Activated T-helper 17 cell treated with anti-CD3 and anti-CD28 coated beads, Interleukin-2, amount 50 U/mL, for 72 hours (primary cell): ENCODE measurements at regions not wholly inside any gene's neighbourhood (a gene's known extent, or its start where the extent isn't known, plus 50 kb on each side); places are given as distances from the start of the nearest gene placed in this dataset.

Experiments used
- ATAC-seq: fragments of 150-1000 bp; cut with Tn5 transposase; replicated peaks from 2 replicates; pipeline ENCODE4 v1.10.0; 2021; ENCODE audit warnings: mild to moderate bottlenecking, moderate library complexity
- H3K27ac Mint-ChIP-seq: one replicate; pipeline ENCODE4 v1.8.0; 2022; ENCODE audit warnings: mixed read lengths
- H3K27me3 Mint-ChIP-seq: one replicate; pipeline ENCODE4 v1.8.0; 2022; ENCODE audit warnings: mixed read lengths
- H3K36me3 Mint-ChIP-seq: one replicate; pipeline ENCODE4 v1.8.0; 2022; ENCODE audit warnings: low read depth, mild to moderate bottlenecking, mixed read lengths
- H3K4me1 Mint-ChIP-seq: one replicate; pipeline ENCODE4 v1.8.0; 2022; ENCODE audit warnings: mixed read lengths
- H3K4me3 Mint-ChIP-seq: one replicate; pipeline ENCODE4 v1.8.0; 2022; ENCODE audit warnings: mild to moderate bottlenecking, mixed read lengths
- H3K9me3 Mint-ChIP-seq: one replicate; pipeline ENCODE4 v1.8.0; 2022; ENCODE audit warnings: mixed read lengths

DNA sequence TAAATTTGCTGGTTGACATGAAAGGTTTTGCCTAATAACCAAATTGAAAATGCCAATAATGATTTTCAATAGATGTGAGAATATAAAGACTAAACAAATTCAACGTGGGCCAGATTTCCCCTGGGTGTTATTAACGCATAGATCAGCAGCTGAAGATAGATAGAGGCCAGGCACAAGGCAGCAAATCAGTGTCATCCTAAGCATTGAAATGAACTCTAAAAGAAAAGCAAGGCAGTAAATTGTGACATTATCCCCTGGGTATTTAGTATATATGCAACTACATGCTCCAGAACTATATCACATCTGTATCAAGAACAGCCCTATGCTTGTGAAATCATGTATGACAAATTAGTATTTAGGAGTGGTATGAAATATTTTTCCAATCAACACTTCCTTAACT lies 167.1 kb upstream of the EPHA3 start:
- no peaks in the 10 kb centered on the region for H3K27me3 Mint-ChIP-seq
- no peaks in the 10 kb centered on the region for H3K36me3 Mint-ChIP-seq
- no peak overlapping the region for H3K4me3 Mint-ChIP-seq
- no peaks in the 10 kb centered on the region for H3K4me1 Mint-ChIP-seq
- no peak overlapping the region for H3K27ac Mint-ChIP-seq
- no peak for ATAC-seq
- no peaks in the 10 kb centered on the region for H3K9me3 Mint-ChIP-seq

DNA sequence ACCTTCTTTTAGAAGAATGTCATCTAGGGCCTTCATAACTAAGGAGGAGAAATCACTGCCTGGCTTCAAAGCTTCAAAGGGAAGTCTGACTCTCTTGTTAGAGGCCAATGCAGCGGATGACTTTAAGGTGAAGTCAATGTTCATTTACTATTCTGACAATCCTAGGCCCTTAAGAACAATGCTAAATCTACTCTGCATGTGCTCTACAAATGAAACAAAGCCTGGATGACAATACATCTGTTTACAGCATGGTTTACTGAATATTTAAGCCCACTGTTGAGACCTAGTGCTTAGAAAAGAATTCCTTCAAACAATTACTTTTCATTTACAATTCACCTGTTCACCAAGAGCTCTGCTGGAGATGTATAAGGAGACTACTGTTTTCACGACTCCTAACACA lies 160.4 kb upstream of the EPHA3 start:
- Mint-ChIP-seq H3K36me3 (no peaks in the 10 kb centered on the region), H3K27ac (no peak overlapping the region), H3K4me1 (no peaks in the 10 kb centered on the region), H3K9me3 (peaks cover 8% of the 10 kb centered on the region), H3K4me3 (no peak overlapping the region), H3K27me3 (no peaks in the 10 kb centered on the region)
- no peak for ATAC-seq

DNA sequence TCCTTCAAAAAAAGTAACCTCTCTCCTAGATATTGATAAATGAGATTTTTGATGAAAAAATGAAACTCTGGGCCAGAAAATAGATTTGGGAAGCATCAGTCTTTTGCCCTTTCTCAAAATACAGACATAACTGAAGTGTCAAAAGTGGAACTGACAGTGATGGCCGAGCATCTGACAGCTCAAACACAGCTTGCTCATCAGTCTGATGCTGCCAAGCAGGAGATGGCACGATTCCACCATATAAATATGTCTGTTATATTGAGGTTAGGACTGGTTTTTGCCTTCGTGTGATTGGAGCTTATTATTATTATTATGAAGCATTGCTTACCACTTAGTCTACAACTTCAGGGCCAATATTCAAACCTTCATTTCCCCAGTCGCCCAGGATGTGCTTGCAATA lies 152.6 kb upstream of the EPHA3 start:
- H3K27me3 Mint-ChIP-seq, result peaks cover under 1% of the 10 kb centered on the region
- H3K4me3 Mint-ChIP-seq, result no peak overlapping the region
- H3K4me1 Mint-ChIP-seq, result no peaks in the 10 kb centered on the region
- no peak overlapping the region for H3K27ac Mint-ChIP-seq
- no peaks in the 10 kb centered on the region for H3K9me3 Mint-ChIP-seq
- no peak for ATAC-seq
- H3K36me3 Mint-ChIP-seq, result no peaks in the 10 kb centered on the region

DNA sequence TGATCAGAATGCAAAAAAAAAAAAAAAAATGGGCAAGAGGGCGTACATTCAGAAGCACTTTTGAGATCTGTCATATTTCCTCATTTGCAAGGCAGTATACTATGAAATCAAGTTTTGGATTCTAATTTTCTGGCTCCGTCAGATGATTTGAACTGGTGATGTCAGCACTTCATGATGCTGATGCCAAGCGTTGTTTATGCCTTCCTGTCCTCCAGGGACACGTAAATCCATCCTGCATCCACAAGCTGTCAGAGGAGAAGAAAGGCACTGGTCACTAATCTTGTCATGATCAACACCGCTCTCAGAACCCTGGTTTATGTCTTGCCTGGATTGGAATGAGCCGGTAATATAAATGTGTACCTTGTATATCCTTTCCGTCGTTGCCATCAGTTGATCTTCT lies 152.1 kb upstream of the EPHA3 start:
- H3K27ac Mint-ChIP-seq, result no peak overlapping the region
- peaks cover 3% of the 10 kb centered on the region for H3K27me3 Mint-ChIP-seq
- no peaks in the 10 kb centered on the region for H3K36me3 Mint-ChIP-seq
- H3K9me3 Mint-ChIP-seq, result peaks cover 4% of the 10 kb centered on the region
- no peak overlapping the region for H3K4me3 Mint-ChIP-seq
- no peak for ATAC-seq
- no peaks in the 10 kb centered on the region for H3K4me1 Mint-ChIP-seq

DNA sequence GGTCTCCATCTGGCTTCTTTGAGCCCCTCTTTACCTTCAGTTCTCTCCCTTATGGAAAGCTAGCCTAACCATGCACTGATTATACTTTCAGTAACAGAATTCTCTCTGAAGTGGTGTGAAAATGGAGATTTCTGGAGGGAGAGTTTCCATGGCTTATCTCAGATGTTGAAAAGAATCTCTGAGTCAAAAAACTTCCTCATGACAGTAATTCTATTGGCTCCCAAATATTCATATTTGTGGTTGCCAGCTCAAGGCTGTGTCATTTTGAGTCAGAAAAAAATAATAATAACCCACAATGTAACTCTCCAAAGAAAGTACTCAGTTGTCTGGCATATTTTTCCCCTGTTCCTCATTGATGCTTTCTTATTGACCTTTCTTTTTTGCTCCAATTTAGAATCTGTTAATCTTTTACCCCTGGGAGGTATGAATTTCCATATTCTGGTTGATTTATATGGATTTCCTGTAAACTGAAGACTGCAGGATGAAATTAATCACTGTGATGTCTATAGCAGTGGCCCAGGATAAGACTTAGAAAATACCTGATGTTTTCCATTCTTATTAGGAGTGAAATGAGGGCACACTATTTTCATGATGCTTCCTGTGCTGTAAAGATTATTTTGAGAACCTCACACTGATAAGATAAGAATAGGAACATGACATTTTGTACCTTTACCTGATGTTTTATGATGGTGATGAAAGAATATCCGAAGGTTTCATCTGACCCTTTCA lies 149.5 kb upstream of the EPHA3 start:
- Mint-ChIP-seq H3K27ac (no peak overlapping the region), H3K36me3 (no peaks in the 10 kb centered on the region), H3K27me3 (peaks cover 3% of the 10 kb centered on the region), H3K4me3 (no peak overlapping the region), H3K9me3 (peaks cover 7% of the 10 kb centered on the region), H3K4me1 (no peaks in the 10 kb centered on the region)
- ATAC-seq, result no peak

DNA sequence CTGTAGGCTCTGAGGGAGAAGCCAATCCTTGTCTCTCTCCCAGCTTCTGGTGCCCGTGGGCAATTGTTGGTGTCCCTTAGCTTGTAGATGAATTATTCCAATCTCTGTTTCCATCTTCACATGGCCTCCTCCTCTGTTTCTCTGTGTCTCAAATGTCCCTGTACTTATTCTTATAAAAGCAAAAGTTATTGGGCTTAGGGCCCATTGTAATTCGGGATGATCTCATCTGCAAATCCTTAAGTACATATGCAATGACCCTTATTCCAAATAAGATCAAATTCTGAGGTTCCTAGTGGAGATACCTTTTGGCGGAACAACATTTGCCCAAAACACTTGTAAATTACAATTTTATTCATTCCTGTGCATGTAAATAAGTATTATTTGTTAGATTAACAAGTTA lies 147.4 kb upstream of the EPHA3 start:
- Mint-ChIP-seq H3K4me1 (no peaks in the 10 kb centered on the region), H3K36me3 (no peaks in the 10 kb centered on the region), H3K27ac (no peak overlapping the region), H3K9me3 (peaks cover 13% of the 10 kb centered on the region), H3K4me3 (no peak overlapping the region), H3K27me3 (peaks cover 3% of the 10 kb centered on the region)
- no peak for ATAC-seq

DNA sequence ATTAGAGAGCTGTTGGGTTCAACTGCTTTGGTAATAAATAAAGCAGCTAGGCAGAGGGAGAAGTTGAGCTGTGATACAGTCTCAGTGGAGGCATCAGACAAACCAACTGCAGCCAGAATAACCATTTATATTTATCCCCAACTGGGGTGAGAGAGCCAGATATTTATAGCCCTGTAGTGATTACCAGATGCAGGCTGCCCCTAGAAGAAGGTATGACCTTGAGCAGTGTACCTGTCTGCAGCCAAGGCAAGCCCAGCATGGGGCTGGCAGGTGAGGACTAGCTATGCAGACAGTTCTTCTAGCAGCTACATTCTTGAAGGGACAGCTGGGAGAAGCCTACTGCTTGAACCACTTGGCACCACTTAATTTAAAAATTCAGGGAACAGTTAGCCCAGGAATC lies 144.4 kb upstream of the EPHA3 start:
- Mint-ChIP-seq H3K27ac (no peak overlapping the region), H3K4me1 (no peaks in the 10 kb centered on the region), H3K9me3 (peaks cover 13% of the 10 kb centered on the region), H3K4me3 (no peak overlapping the region), H3K27me3 (peaks cover 3% of the 10 kb centered on the region), H3K36me3 (no peaks in the 10 kb centered on the region)
- ATAC-seq, result no peak

DNA sequence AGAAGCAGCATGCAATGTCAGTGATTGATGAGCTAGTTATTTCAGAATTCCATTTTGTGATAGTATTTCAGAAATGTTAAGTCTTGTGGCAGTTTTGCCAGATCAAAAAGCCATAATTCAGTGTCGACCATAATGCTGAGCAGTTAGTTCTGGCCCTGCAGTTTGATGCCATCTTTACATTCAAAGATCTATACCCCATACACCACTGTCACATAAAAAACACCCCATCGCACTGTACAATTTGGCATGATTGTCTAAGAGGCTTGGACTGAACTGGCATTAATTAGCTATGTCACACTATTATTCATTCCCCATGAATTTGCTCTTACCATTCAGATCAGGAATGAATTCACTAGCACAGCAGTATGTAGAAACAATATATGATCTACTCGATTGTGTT lies 127.7 kb upstream of the EPHA3 start:
- no peaks in the 10 kb centered on the region for H3K27me3 Mint-ChIP-seq
- H3K4me3 Mint-ChIP-seq, result no peak overlapping the region
- H3K4me1 Mint-ChIP-seq, result no peaks in the 10 kb centered on the region
- ATAC-seq, result no peak
- H3K9me3 Mint-ChIP-seq, result peaks cover 6% of the 10 kb centered on the region
- H3K36me3 Mint-ChIP-seq, result no peaks in the 10 kb centered on the region
- H3K27ac Mint-ChIP-seq, result no peak overlapping the region

DNA sequence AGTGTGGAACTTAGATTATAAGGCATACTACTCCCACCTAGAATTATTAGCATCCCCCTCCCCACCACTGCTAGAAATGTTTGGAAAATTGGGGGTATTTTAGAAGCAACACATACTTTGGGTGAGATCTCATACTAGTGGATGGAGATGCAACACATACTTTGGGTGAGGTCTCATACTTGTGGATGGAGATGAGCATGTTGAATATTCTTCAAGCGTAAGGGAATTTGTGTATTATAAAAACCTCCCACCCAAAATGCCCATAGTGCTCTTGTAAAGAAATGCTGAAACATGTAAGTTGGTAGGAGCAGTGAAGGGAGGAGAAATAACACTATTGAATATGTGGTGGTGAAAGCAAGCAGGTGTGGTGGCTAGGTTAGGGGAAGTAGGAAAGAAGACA lies 124.0 kb upstream of the EPHA3 start:
- H3K4me1 Mint-ChIP-seq, result no peaks in the 10 kb centered on the region
- no peak overlapping the region for H3K27ac Mint-ChIP-seq
- H3K36me3 Mint-ChIP-seq, result no peaks in the 10 kb centered on the region
- H3K9me3 Mint-ChIP-seq, result peaks cover 4% of the 10 kb centered on the region
- no peaks in the 10 kb centered on the region for H3K27me3 Mint-ChIP-seq
- ATAC-seq, result no peak
- H3K4me3 Mint-ChIP-seq, result no peak overlapping the region

DNA sequence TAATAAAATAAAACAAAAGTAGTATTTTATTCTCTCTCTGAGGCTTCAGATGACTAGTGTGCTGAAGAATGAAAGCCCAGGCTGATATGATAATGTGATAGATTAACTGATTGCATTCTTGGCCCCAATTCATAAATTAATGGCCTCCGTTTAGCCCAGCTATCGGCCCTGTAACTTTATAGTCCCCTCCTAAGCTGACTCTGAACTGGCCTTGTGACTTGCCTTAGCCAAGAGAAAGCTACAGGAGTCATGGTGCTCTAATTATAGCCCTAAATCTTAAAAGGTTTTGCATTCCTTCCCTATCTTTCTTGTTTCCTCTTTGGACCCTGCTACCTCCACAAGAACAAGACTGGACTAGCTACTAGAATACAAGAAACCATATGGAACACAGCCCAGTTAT lies 123.2 kb upstream of the EPHA3 start:
- no peak for ATAC-seq
- H3K27me3 Mint-ChIP-seq, result no peaks in the 10 kb centered on the region
- no peak overlapping the region for H3K27ac Mint-ChIP-seq
- H3K4me3 Mint-ChIP-seq, result no peak overlapping the region
- no peaks in the 10 kb centered on the region for H3K36me3 Mint-ChIP-seq
- no peaks in the 10 kb centered on the region for H3K4me1 Mint-ChIP-seq
- peaks cover 4% of the 10 kb centered on the region for H3K9me3 Mint-ChIP-seq

DNA sequence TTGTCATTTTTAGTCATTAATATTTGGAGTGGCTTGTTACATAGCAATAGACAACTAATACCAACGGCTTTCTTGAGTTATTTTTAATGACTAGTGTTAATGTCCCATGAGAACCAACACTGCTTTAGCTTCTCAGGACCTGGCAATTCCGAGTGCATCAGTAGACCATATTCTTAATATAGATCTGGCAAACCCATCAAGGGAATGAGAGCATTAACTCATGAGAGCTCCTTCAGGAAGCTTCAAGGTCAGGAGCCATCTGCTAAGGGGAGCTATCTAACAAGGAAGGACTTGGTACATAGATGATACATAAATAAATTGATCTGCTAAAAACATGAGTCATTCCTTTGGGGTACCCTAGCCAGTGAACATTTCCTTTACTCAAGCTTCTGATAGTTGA lies 122.6 kb upstream of the EPHA3 start:
- no peak overlapping the region for H3K4me3 Mint-ChIP-seq
- no peaks in the 10 kb centered on the region for H3K27me3 Mint-ChIP-seq
- peaks cover 4% of the 10 kb centered on the region for H3K9me3 Mint-ChIP-seq
- H3K36me3 Mint-ChIP-seq, result no peaks in the 10 kb centered on the region
- ATAC-seq, result no peak
- no peaks in the 10 kb centered on the region for H3K4me1 Mint-ChIP-seq
- H3K27ac Mint-ChIP-seq, result no peak overlapping the region

DNA sequence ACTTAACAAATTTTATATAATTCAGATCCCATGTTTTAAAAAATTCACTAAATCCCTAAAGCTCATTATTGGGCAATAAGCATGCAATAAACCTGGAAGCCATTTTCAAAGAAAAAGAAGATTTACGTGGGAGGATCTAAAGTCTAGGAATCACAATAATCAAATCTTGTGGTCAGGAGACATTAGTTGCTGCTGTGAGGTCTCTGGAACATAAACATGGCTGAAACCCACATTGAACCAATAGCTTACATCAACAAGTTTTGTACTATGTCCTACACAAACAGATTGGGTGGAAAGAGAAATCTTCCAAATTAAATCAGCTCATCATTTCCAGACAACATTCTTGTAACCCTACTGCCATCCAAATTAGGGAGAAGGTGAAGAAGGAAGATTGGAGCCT lies 121.9 kb upstream of the EPHA3 start:
- Mint-ChIP-seq H3K27me3 (no peaks in the 10 kb centered on the region), H3K36me3 (no peaks in the 10 kb centered on the region), H3K4me1 (no peaks in the 10 kb centered on the region), H3K9me3 (peaks cover 4% of the 10 kb centered on the region), H3K4me3 (no peak overlapping the region), H3K27ac (no peak overlapping the region)
- ATAC-seq, result no peak

DNA sequence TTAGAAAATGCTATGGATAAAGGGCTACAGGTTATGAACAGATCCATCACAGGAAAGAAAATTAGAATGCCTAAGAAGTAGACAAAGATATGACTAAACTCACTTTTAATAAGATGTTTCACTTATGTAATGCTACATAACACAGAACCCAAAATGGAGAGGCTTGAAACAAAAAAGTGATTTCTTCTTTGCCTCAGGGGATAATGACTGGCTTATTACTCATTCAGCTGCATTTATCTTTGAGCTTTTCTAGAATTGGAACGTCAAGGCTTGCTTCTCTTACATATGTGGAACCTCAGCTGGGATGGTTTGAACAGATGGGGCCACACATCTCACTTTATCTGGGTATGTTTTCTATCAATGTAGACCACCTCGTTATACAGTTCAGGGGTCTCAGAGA lies 120.6 kb upstream of the EPHA3 start:
- Mint-ChIP-seq H3K9me3 (peaks cover 4% of the 10 kb centered on the region), H3K27ac (no peak overlapping the region), H3K36me3 (no peaks in the 10 kb centered on the region), H3K4me1 (no peaks in the 10 kb centered on the region), H3K4me3 (no peak overlapping the region), H3K27me3 (no peaks in the 10 kb centered on the region)
- no peak for ATAC-seq

DNA sequence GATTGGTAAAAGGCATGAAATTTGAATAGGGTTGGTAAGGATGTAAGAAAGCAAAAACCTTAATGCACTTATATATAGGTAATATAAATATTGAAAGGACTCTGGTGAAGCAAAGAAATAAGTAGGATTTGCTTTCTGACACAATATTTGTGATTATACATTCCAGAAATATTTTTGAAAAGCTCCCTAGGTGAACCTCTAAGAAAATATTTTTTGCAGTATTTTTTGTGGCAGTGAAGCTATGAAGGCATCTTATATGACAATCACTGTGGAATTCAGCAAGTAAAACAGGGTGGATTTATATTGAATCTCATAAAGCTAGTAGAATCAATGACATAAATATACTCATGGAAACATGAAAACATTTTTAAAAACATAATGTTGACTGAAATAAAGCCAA lies 119.6 kb upstream of the EPHA3 start:
- Mint-ChIP-seq H3K4me1 (no peaks in the 10 kb centered on the region), H3K27me3 (no peaks in the 10 kb centered on the region)

DNA sequence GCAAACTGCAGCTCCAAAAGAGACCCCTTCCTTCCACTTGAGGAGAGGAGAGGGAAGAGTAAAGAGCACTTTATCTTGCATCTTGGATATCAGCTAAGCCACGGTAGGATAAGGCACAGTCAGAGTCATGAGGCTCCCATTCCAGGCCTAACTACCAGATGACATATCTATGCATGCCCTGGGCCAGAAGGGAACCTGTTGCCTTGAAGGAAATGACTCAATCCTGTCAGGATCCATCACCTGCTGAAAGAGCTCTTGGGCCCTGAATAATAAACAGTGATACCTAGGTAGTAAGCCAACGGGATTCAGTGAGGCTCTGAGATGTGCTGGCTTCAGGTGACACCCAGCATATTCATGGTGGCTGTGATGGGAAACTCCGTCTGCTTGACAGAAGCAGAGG lies 118.5 kb upstream of the EPHA3 start:
- H3K4me1 Mint-ChIP-seq, result no peaks in the 10 kb centered on the region

More for the DNA sequence above, 119.6 kb upstream of the EPHA3 start:
- H3K4me3 Mint-ChIP-seq, result no peak overlapping the region
- no peak overlapping the region for H3K27ac Mint-ChIP-seq
- peaks cover 4% of the 10 kb centered on the region for H3K9me3 Mint-ChIP-seq
- H3K36me3 Mint-ChIP-seq, result no peaks in the 10 kb centered on the region
- ATAC-seq, result no peak

DNA sequence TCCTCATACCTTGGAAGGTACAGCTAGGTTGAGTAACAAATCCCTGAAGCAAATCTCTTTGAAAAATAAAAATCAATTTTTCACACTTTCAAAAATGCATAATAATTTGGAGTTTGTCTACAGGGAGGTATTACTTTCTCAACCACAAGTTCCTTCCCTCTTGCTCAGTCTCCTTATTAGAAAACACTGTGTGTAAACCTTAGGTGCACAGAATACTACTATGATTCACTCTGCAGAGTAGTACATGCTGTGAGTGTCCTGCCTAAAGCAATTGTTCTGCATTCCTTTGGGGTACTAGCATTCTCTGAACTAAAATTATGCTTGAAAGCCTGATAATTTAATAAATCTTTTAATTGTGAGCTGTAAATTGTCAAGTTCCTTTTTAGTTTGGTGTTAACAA lies 115.9 kb upstream of the EPHA3 start:
- H3K9me3 Mint-ChIP-seq, result peaks cover 3% of the 10 kb centered on the region
- ATAC-seq, result no peak
- no peaks in the 10 kb centered on the region for H3K36me3 Mint-ChIP-seq
- no peak overlapping the region for H3K4me3 Mint-ChIP-seq
- H3K27ac Mint-ChIP-seq, result no peak overlapping the region
- no peaks in the 10 kb centered on the region for H3K27me3 Mint-ChIP-seq
- H3K4me1 Mint-ChIP-seq, result no peaks in the 10 kb centered on the region

More for the DNA sequence above, 118.5 kb upstream of the EPHA3 start:
- Mint-ChIP-seq H3K36me3 (no peaks in the 10 kb centered on the region), H3K27me3 (no peaks in the 10 kb centered on the region), H3K4me3 (no peak overlapping the region), H3K27ac (no peak overlapping the region), H3K9me3 (peaks cover 3% of the 10 kb centered on the region)
- no peak for ATAC-seq
